Right atrium auricular region (tissue), 2 donors: ENCODE measurements at regions not wholly inside any gene's neighbourhood (a gene's known extent, or its start where the extent isn't known, plus 50 kb on each side); places are given as distances from the start of the nearest gene placed in this dataset.

Source experiments
- DNase-seq: peaks from one replicate; pipeline ENCODE4 v3.0.0-alpha.2; 2019; ENCODE audit warnings: low spot score
- H3K27ac ChIP-seq, 2 donors: fragments of 200-600 bp; sonication (generic); 1 replicate in 1 of 2; 2 replicates in 1 of 2; pipeline ENCODE4 v1.5.1; 2016 to 2019
- H3K27me3 ChIP-seq, 2 donors: fragments of 200-600 bp; sonication (generic); one replicate each; pipeline versions ENCODE4 v1.5.1 to v1.6.0; 2017 to 2019
- H3K36me3 ChIP-seq: fragments of 200-600 bp; sonication (generic); one replicate; pipeline ENCODE4 v1.5.1; 2016
- H3K4me1 ChIP-seq, 2 donors: fragments of 200-600 bp; sonication (generic); one replicate each; pipeline versions ENCODE4 v1.5.1 to v1.6.0; 2017 to 2019
- H3K4me3 ChIP-seq, 2 donors: fragments of 200-600 bp; sonication (generic); 1 replicate in 1 of 2; 2 replicates in 1 of 2; pipeline ENCODE4 v1.5.1; 2017 to 2019; ENCODE audit warnings: mild to moderate bottlenecking in 1 of 2, moderate library complexity in 1 of 2
- H3K9me3 ChIP-seq, 2 donors: fragments of 200-600 bp; sonication (generic); one replicate each; pipeline ENCODE4 v1.5.1; 2019
- TF ChIP-seq, protein P1 (sequence below), 2 donors: fragments of 200-600 bp; sonication (generic); IDR thresholded peaks; one replicate each; pipeline ENCODE4 v1.5.1; 2019; ENCODE audit warnings: antibody characterized with exemption in 2 of 2

DNA sequence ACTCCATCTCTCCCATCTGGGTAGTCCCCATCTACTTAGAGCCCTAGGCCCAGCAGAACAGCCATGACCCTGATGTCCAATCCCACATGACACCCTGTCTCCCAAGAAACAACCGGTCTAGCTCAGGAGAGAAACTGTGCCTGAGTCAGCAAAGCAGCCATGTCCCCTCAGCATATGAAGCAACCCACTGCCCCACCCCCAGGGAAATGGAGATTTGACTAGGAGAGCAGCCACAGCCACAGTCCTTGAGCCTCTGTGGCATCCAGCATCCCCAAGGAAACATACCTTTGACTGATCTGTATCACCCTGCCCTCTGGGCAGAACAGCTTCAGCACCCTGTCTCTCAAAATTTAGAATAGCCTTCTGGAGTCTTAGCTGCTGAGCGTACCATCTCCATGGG is 641.9 kb upstream of the FBXO33 start:
- Histone ChIP-seq H3K4me3 (no peak overlapping the region), H3K4me1 (no peaks in the 10 kb centered on the region), H3K27me3 (no peaks in the 10 kb centered on the region), H3K36me3 (no peaks in the 10 kb centered on the region), H3K27ac (no peak overlapping the region), H3K9me3 (peaks cover 0 to 15% of the 10 kb centered on the region in 2 donors)
- TF ChIP-seq, protein P1, sequence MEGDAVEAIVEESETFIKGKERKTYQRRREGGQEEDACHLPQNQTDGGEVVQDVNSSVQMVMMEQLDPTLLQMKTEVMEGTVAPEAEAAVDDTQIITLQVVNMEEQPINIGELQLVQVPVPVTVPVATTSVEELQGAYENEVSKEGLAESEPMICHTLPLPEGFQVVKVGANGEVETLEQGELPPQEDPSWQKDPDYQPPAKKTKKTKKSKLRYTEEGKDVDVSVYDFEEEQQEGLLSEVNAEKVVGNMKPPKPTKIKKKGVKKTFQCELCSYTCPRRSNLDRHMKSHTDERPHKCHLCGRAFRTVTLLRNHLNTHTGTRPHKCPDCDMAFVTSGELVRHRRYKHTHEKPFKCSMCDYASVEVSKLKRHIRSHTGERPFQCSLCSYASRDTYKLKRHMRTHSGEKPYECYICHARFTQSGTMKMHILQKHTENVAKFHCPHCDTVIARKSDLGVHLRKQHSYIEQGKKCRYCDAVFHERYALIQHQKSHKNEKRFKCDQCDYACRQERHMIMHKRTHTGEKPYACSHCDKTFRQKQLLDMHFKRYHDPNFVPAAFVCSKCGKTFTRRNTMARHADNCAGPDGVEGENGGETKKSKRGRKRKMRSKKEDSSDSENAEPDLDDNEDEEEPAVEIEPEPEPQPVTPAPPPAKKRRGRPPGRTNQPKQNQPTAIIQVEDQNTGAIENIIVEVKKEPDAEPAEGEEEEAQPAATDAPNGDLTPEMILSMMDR (IDR thresholded peaks at IDR 0.05): no peak
- no peak for DNase-seq

DNA sequence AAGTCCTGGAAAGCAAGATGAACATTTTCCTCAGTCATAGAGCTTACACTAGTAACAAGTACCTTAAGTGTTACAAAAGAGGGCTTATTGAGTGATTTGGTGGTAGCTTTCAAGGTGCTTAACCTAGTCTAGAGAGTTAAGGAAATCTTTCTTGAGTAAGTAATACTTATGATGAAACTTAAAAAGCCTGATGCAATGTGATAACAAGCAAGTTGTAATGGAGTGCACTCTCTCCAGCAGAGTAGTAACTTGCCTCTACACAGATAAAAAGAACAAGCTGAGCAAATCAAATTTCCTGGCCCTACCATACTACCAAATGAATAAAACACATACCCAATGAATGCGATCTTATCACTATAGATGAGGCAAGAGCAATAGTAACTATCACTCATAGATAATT is 639.9 kb upstream of the FBXO33 start:
- no peaks in the 10 kb centered on the region for H3K27me3 ChIP-seq
- DNase-seq: no peak
- H3K9me3 ChIP-seq: peaks cover 0 to 15% of the 10 kb centered on the region in 2 donors
- H3K27ac ChIP-seq: no peak overlapping the region
- TF ChIP-seq, protein P1 (IDR thresholded peaks at IDR 0.05): no peak
- H3K4me3 ChIP-seq: no peak overlapping the region
- no peaks in the 10 kb centered on the region for H3K4me1 ChIP-seq
- H3K36me3 ChIP-seq: no peaks in the 10 kb centered on the region

DNA sequence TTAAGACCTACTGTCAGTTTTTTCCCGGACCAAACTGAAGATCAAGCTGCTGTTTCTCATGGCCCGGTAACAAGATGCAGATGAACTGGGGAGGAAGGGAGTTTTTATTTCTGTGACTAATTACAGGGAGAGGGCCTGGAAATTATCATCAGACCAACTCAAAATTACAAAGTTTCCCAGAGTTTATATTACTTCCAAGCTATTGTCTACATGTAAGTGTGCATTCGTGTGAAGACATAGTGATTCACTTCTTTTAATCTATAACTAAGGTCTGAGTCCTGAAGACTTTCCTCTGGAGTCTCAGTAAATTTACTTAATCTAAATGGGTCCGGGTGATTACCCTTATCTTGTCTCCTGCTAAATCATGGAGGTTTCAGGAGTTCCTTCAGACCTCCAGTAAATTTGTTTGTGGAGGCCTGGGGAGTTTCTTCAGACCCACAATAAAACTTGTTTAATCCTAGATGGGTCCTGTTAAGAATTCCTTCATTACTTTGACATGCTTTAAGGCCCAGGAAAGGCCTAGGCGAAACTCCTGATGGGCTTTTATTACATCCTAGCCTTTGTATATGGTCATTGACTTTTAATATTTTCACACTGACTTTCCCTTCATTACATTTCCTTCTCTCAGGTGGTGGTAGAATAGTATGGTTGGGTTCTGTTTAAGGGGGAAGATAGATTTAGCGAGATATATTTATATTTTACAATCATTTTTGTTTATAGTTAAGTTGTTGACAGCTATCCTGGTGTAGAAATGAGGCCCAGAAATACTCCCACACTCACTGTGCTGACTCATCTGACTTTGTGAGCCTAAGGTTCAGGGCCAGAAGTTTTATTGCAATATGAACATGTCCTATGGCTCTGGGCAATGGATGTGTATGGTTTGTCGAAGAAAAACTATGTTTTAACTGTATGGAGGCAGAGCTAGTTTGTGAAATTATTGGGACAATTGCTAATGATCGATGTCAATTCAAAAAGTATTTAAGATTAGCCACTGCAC is 627.0 kb upstream of the FBXO33 start:
- Histone ChIP-seq H3K4me1 (no peaks in the 10 kb centered on the region), H3K27ac (no peak overlapping the region), H3K36me3 (no peaks in the 10 kb centered on the region), H3K4me3 (no peak overlapping the region), H3K9me3 (no peaks in the 10 kb centered on the region), H3K27me3 (no peaks in the 10 kb centered on the region)
- TF ChIP-seq, protein P1 (IDR thresholded peaks at IDR 0.05): no peak
- DNase-seq: no peak

GRCh38 chr14:40053416-40053815 is 621.2 kb upstream of the FBXO33 start:
- Histone ChIP-seq H3K4me1 (no peaks in the 10 kb centered on the region), H3K27ac (no peak overlapping the region), H3K27me3 (no peaks in the 10 kb centered on the region), H3K36me3 (no peaks in the 10 kb centered on the region), H3K9me3 (no peaks in the 10 kb centered on the region), H3K4me3 (no peak overlapping the region)
- TF ChIP-seq, protein P1 (IDR thresholded peaks at IDR 0.05): no peak
- no peak for DNase-seq

- Histone ChIP-seq H3K27ac (no peak overlapping the region), H3K4me3 (no peak overlapping the region), H3K9me3 (no peaks in the 10 kb centered on the region), H3K36me3 (no peaks in the 10 kb centered on the region), H3K4me1 (no peaks in the 10 kb centered on the region), H3K27me3 (no peaks in the 10 kb centered on the region)
- no peak for DNase-seq
- TF ChIP-seq, protein P1 (IDR thresholded peaks at IDR 0.05): no peak
Observed at GRCh38 chr14:40028991-40029390, 596.8 kb upstream of the FBXO33 start.
